ENCODE measurements at regions not wholly inside any gene's neighbourhood (a gene's known extent, or its start where the extent isn't known, plus 50 kb on each side); places are given as distances from the start of the nearest gene placed in this dataset.

DNA sequence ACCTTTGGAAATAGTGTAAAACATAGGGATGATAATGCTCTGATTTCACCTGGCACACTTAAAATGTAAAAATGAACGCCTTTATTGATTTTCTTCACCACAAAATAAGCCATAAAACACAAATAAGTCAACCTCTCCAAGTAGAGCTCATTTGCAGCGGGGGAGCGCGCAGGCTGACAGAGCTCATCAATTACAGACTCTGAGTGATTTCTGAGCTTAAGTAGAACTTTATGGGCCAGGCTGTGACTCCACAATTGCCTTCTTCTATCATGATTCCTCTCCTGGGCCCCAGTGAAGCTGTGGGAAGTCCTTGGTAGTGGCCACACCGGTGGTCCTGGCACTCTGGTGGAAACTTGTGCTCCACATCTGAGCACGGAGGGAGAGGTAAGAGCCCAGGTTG lies 789.0 kb upstream of the RAB6C start:
- no peaks in the 10 kb centered on the region for H3K27me3 ChIP-seq (ENCODE audit: insufficient read depth in 3 of 3, low read length in 2 of 3)
- no peak for DNase-seq
- H3K36me3 ChIP-seq (ENCODE audit: insufficient read depth in 1 of 2, low read depth in 1 of 2): no peaks in the 10 kb centered on the region
- TF ChIP-seq CTCF (IDR thresholded peaks at IDR 0.05): no peak
- intact Hi-C loops (cut with DNase I): loop anchor here in 1 of 2 donors (5.0 kb wide), 1 partner anchor 207 kb away; no protein-coding TSS in a partner anchor
- no peak for ATAC-seq
- H3K4me1 ChIP-seq: no peaks in the 10 kb centered on the region
- H3K4me3 ChIP-seq: no peak overlapping the region
- 91 to 94% (median 93%) methylated on average over 6 of the region's 6 CpGs for WGBS, 3 donors
- no peak overlapping the region for H3K27ac ChIP-seq
- H3K9me3 ChIP-seq: no peaks in the 10 kb centered on the region

DNA sequence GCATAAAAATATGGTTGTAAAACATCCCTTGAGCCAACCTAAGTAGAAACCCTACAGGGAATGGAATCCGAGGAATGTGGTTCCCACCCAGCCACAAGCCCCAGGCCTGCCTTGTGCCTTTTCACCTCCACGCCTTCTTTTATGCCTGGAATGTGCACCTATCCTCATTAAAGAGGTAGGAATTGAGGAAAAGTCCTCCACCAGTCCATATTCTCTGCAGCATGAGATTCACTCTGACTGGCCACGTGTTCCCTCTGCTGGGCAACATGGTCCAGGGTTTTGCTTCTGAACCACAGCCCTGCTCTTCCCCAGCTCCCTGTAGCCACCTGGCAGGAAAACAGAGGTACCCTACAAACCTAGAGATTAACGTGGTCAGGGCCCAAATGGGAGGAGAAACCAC lies 787.9 kb upstream of the RAB6C start:
- no peak for DNase-seq
- H3K4me3 ChIP-seq: no peak overlapping the region
- no peak for ATAC-seq
- TF ChIP-seq CTCF (IDR thresholded peaks at IDR 0.05): no peak
- 60 to 70% (median 67%) methylated on average over 4 of the region's 4 CpGs for WGBS, 3 donors
- intact Hi-C loops (cut with DNase I): loop anchor here in 1 of 2 donors (5.0 kb wide), 1 partner anchor 206 kb away; no protein-coding TSS in a partner anchor
- no peaks in the 10 kb centered on the region for H3K4me1 ChIP-seq
- no peaks in the 10 kb centered on the region for H3K36me3 ChIP-seq (ENCODE audit: insufficient read depth in 1 of 2, low read depth in 1 of 2)
- H3K27me3 ChIP-seq (ENCODE audit: insufficient read depth in 3 of 3, low read length in 2 of 3): no peaks in the 10 kb centered on the region
- no peak overlapping the region for H3K27ac ChIP-seq
- H3K9me3 ChIP-seq: no peaks in the 10 kb centered on the region

DNA sequence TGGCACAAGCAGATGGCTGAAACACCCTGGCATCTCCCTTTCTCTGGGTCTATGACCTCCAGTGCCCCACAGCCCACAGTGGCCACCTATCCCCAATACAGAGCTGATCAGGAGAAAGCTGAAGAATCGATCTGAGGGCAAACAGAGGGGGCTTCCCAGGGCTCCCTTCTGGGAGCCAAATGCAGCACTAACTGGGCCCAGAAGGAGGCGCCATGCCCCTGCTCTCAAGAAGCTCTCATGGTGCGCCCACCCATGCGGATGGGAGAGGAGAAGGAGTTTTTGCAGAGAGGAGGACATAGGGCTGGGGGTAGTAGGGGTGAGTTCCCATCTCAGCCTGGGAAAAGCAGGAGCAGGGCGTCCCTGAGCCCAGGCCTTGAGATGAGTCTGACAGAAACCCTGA lies 787.3 kb upstream of the RAB6C start:
- Histone ChIP-seq H3K4me1 (no peaks in the 10 kb centered on the region), H3K27me3 (ENCODE audit: insufficient read depth in 3 of 3, low read length in 2 of 3) (no peaks in the 10 kb centered on the region), H3K4me3 (no peak overlapping the region), H3K9me3 (no peaks in the 10 kb centered on the region), H3K27ac (no peak overlapping the region), H3K36me3 (ENCODE audit: insufficient read depth in 1 of 2, low read depth in 1 of 2) (no peaks in the 10 kb centered on the region)
- WGBS, 3 donors: 86 to 99% (median 92%) methylated on average over 5 of the region's 5 CpGs
- ATAC-seq: no peak
- intact Hi-C loops (cut with DNase I): loop anchor here in 1 of 2 donors (5.0 kb wide), 1 partner anchor 205 kb away; no protein-coding TSS in a partner anchor
- no peak for DNase-seq
- no peak for TF ChIP-seq CTCF (IDR thresholded peaks at IDR 0.05)

- Histone ChIP-seq H3K27me3 (ENCODE audit: insufficient read depth in 3 of 3, low read length in 2 of 3) (no peaks in the 10 kb centered on the region), H3K27ac (no peak overlapping the region), H3K9me3 (no peaks in the 10 kb centered on the region), H3K36me3 (ENCODE audit: insufficient read depth in 1 of 2, low read depth in 1 of 2) (no peaks in the 10 kb centered on the region), H3K4me1 (no peaks in the 10 kb centered on the region), H3K4me3 (no peak overlapping the region)
- DNase-seq (no peak), ATAC-seq (no peak)
- intact Hi-C loops (cut with DNase I): loop anchor here in 1 of 2 donors (5.0 kb wide), 1 partner anchor 204 kb away; no protein-coding TSS in a partner anchor
- no peak for TF ChIP-seq CTCF (IDR thresholded peaks at IDR 0.05)
- WGBS, 3 donors: 82 to 83% (median 82%) methylated on average over 8 of the region's 8 CpGs
These were observed 786.6 kb upstream of the RAB6C start for GRCh38 chr2:129192841-129193253.

GRCh38 chr2:129193961-129194360 lies 785.5 kb upstream of the RAB6C start:
- no peak for TF ChIP-seq CTCF (IDR thresholded peaks at IDR 0.05)
- intact Hi-C loops (cut with DNase I): loop anchor here in 1 of 2 donors (5.0 kb wide), 1 partner anchor 203 kb away; no protein-coding TSS in a partner anchor
- 53 to 66% (median 59%) methylated on average over 4 of the region's 4 CpGs for WGBS, 3 donors
- Histone ChIP-seq H3K9me3 (no peaks in the 10 kb centered on the region), H3K27ac (no peak overlapping the region), H3K4me1 (no peaks in the 10 kb centered on the region), H3K27me3 (ENCODE audit: insufficient read depth in 3 of 3, low read length in 2 of 3) (no peaks in the 10 kb centered on the region), H3K36me3 (ENCODE audit: insufficient read depth in 1 of 2, low read depth in 1 of 2) (no peaks in the 10 kb centered on the region), H3K4me3 (no peak overlapping the region)
- ATAC-seq (no peak), DNase-seq (no peak)

Measured in psoas muscle (tissue), 7 donors.